H9 (cell line): ENCODE measurements at regions not wholly inside any gene's neighbourhood (a gene's known extent, or its start where the extent isn't known, plus 50 kb on each side); places are given as distances from the start of the nearest gene placed in this dataset.

Source experiments
- DNase-seq: peaks from one replicate; pipeline ENCODE4 v3.0.0-alpha.2; 2017
- H2AFZ ChIP-seq: one replicate; pipeline ENCODE4 v1.6.1; 2013; ENCODE audit warnings: mild to moderate bottlenecking, low read length, control low read depth, moderate library complexity
- H2AK5ac ChIP-seq: 2 replicates; pipeline ENCODE4 v1.6.1; 2013; ENCODE audit warnings: low read length, control low read depth, mixed read lengths; ENCODE audit not compliant: insufficient read length
- H2BK120ac ChIP-seq: one replicate; pipeline ENCODE4 v1.6.1; 2013; ENCODE audit warnings: low read depth, mild to moderate bottlenecking, low read length, control low read depth, inconsistent platforms; ENCODE audit not compliant: poor library complexity, severe bottlenecking
- H2BK12ac ChIP-seq: 2 replicates; pipeline ENCODE4 v1.6.1; 2013; ENCODE audit warnings: low read length, control low read depth, mixed read lengths, low read depth; ENCODE audit not compliant: insufficient read length
- H2BK15ac ChIP-seq: 2 replicates; pipeline ENCODE4 v1.6.1; 2013; ENCODE audit warnings: low read depth, low read length, control low read depth
- H2BK20ac ChIP-seq: one replicate; pipeline ENCODE4 v1.6.1; 2013; ENCODE audit warnings: low read depth, mild to moderate bottlenecking, low read length, control low read depth, inconsistent platforms; ENCODE audit not compliant: poor library complexity, severe bottlenecking
- H2BK5ac ChIP-seq: 2 replicates; pipeline ENCODE4 v1.6.1; 2013; ENCODE audit warnings: low read length, control low read depth, mixed read lengths; ENCODE audit not compliant: insufficient read length
- H3K14ac ChIP-seq: 2 replicates; pipeline ENCODE4 v1.6.1; 2013; ENCODE audit warnings: low read length, control low read depth; ENCODE audit not compliant: insufficient read depth
- H3K18ac ChIP-seq: 2 replicates; pipeline ENCODE4 v1.6.1; 2013; ENCODE audit warnings: low read depth, mild to moderate bottlenecking, mixed read lengths, low read length, control low read depth; ENCODE audit not compliant: insufficient read length
- H3K23ac ChIP-seq: 2 replicates; pipeline ENCODE4 v1.6.1; 2013; ENCODE audit warnings: low read length, control low read depth, mixed read lengths, low read depth; ENCODE audit not compliant: insufficient read length
- H3K23me2 ChIP-seq: 2 replicates; pipeline ENCODE4 v1.6.1; 2013; ENCODE audit warnings: low read depth, mild to moderate bottlenecking, mixed read lengths, low read length, control low read depth; ENCODE audit not compliant: insufficient read length, poor library complexity, severe bottlenecking
- H3K27ac ChIP-seq: 2 replicates; pipeline ENCODE4 v1.5.1; 2013; ENCODE audit warnings: low read length, control low read depth, mixed read lengths, low read depth; ENCODE audit not compliant: insufficient read length
- H3K27me3 ChIP-seq: 2 replicates; pipeline ENCODE4 v1.6.1; 2013; ENCODE audit warnings: low read length, control low read depth, inconsistent platforms; ENCODE audit not compliant: insufficient read depth
- H3K4ac ChIP-seq: 2 replicates; pipeline ENCODE4 v1.6.1; 2013; ENCODE audit warnings: low read depth, mild to moderate bottlenecking, control low read depth, inconsistent platforms, low read length, moderate library complexity
- H3K4me1 ChIP-seq: 2 replicates; pipeline ENCODE4 v1.6.1; 2013; ENCODE audit warnings: low read length, control low read depth, inconsistent platforms; ENCODE audit not compliant: insufficient read depth
- H3K4me2 ChIP-seq: 2 replicates; pipeline ENCODE4 v1.6.1; 2013; ENCODE audit warnings: low read length, control low read depth, mixed read lengths; ENCODE audit not compliant: insufficient read length, insufficient read depth
- H3K56ac ChIP-seq: 2 replicates; pipeline ENCODE4 v1.6.1; 2013; ENCODE audit warnings: low read depth, mild to moderate bottlenecking, mixed read lengths, low read length, control low read depth; ENCODE audit not compliant: insufficient read length
- H3K79me1 ChIP-seq: 2 replicates; pipeline ENCODE4 v1.6.1; 2013; ENCODE audit warnings: low read depth, mild to moderate bottlenecking, moderate library complexity, low read length, control low read depth, inconsistent platforms; ENCODE audit not compliant: insufficient read depth, poor library complexity, severe bottlenecking
- H3K79me2 ChIP-seq: 2 replicates; pipeline ENCODE4 v1.6.1; 2013; ENCODE audit warnings: low read length, control low read depth, inconsistent platforms; ENCODE audit not compliant: insufficient read depth
- H3K9ac ChIP-seq: 2 replicates; pipeline ENCODE4 v1.6.1; 2013; ENCODE audit warnings: low read length, control low read depth, mixed read lengths; ENCODE audit not compliant: insufficient read length; ENCODE audit errors: extremely low read depth
- H3K9me3 ChIP-seq: one replicate; pipeline ENCODE4 v1.6.1; 2013; ENCODE audit warnings: low read depth, low read length, inconsistent platforms; ENCODE audit not compliant: control insufficient read depth
- H3T11ph ChIP-seq: one replicate; pipeline ENCODE4 v1.6.1; 2013; ENCODE audit warnings: mild to moderate bottlenecking, low read length, control low read depth, inconsistent platforms
- H4K20me1 ChIP-seq: one replicate; pipeline ENCODE4 v1.6.1; 2013; ENCODE audit not compliant: control insufficient read depth, insufficient read length, insufficient read depth
- H4K5ac ChIP-seq: 2 replicates; pipeline ENCODE4 v1.6.1; 2013; ENCODE audit warnings: low read depth, mild to moderate bottlenecking, mixed read lengths, low read length, control low read depth; ENCODE audit not compliant: insufficient read length
- H4K8ac ChIP-seq: replicated peaks from 2 replicates; pipeline ENCODE4 v1.6.1; 2013; ENCODE audit warnings: low read length, control low read depth, mixed read lengths, low read depth; ENCODE audit not compliant: insufficient read length
- H4K91ac ChIP-seq: 2 replicates; pipeline ENCODE4 v1.6.1; 2013; ENCODE audit warnings: low read depth, mild to moderate bottlenecking, moderate library complexity, mixed read lengths, low read length, control low read depth; ENCODE audit not compliant: insufficient read length
- H3K27ac Mint-ChIP-seq, 3 experiments: 2 replicates in 2 of 3; 3 replicates in 1 of 3; pipeline ENCODE4 v1.8.0; 2020 to 2021; ENCODE audit warnings: mixed read lengths in 3 of 3, mild to moderate bottlenecking in 1 of 3, moderate library complexity in 1 of 3
- H3K27me3 Mint-ChIP-seq: 2 replicates; pipeline ENCODE4 v1.8.0; 2021; ENCODE audit warnings: low read depth, mild to moderate bottlenecking, moderate library complexity, mixed read lengths
- H3K36me3 Mint-ChIP-seq, 3 experiments: 2 replicates in 2 of 3; 3 replicates in 1 of 3; pipeline ENCODE4 v1.8.0; 2020 to 2021; ENCODE audit warnings: low read depth in 3 of 3, mixed read lengths in 3 of 3; ENCODE audit not compliant: insufficient read depth in 1 of 3
- H3K4me1 Mint-ChIP-seq, 2 experiments: 2 replicates each; pipeline ENCODE4 v1.8.0; 2020; ENCODE audit warnings: mixed read lengths in 2 of 2
- H3K4me3 Mint-ChIP-seq, 2 experiments: 2 replicates in 1 of 2; 3 replicates in 1 of 2; pipeline ENCODE4 v1.8.0; 2020 to 2021; ENCODE audit warnings: mild to moderate bottlenecking in 2 of 2, mixed read lengths in 2 of 2, moderate library complexity in 1 of 2
- H3K9me3 Mint-ChIP-seq, 2 experiments: 2 replicates in 1 of 2; 3 replicates in 1 of 2; pipeline ENCODE4 v1.8.0; 2020; ENCODE audit warnings: mild to moderate bottlenecking in 2 of 2, mixed read lengths in 2 of 2, moderate library complexity in 1 of 2
- CTCF ChIP-seq: fragments of 200-600 bp; sonication (generic); conservative IDR thresholded peaks from 3 replicates; pipeline ENCODE4 v1.8.0; 2021; ENCODE audit warnings: antibody characterized with exemption, mild to moderate bottlenecking
- WGBS: extraction: QIAGEN DNeasy Blood & Tissue Kit; methylation state at CpG from one replicate; pipeline ENCODE4 v1.1.7; 2013; ENCODE audit warnings: missing lambda C conversion rate, low lambda C conversion rate, mixed read lengths; ENCODE audit not compliant: insufficient read length; ENCODE audit errors: extremely low coverage; 5-methylcytosine and 5-hydroxymethylcytosine counted together

GRCh38 chr10:14396411-14397048 lies 65.8 kb upstream of the FRMD4A start:
- peak; percentile 68 for TF ChIP-seq CTCF
- Mint-ChIP-seq H3K27ac (no peak overlapping the region), H3K9me3 (peaks cover 4 to 13% of the 10 kb centered on the region in 2 experiments), H3K4me3 (no peak overlapping the region), H3K36me3 (peaks cover 0 to 14% (median 5%) of the 10 kb centered on the region in 3 experiments; a peak in 3 of 7 replicates), H3K4me1 (peaks cover 23 to 25% of the 10 kb centered on the region in 2 experiments), H3K27me3 (no peaks in the 10 kb centered on the region)
- H3K14ac ChIP-seq, result no peak overlapping the region
- H3K4me1 ChIP-seq, result peaks cover 6% of the 10 kb centered on the region; the same call in 1 of the 2 replicates
- no peak overlapping the region for H2AK5ac ChIP-seq
- H3K23me2 ChIP-seq, result no peaks in the 10 kb centered on the region
- no peak overlapping the region for H3K4me2 ChIP-seq
- H3K79me2 ChIP-seq, result 0 out of 2 replicates have a peak, but pooled peaks cover 1% of the 10 kb centered on the region
- no peak overlapping the region for H2BK5ac ChIP-seq
- no peak overlapping the region for H2BK15ac ChIP-seq
- no peaks in the 10 kb centered on the region for H4K20me1 ChIP-seq
- WGBS, result no CpG with 5 or more reads among the region's 7 CpGs
- no peaks in the 10 kb centered on the region for H3K79me1 ChIP-seq
- no peak for DNase-seq
- no peak overlapping the region for H4K91ac ChIP-seq
- no peak overlapping the region for H4K8ac ChIP-seq
- H3K9me3 ChIP-seq, result no peaks in the 10 kb centered on the region
- no peak overlapping the region for H3T11ph ChIP-seq
- no peak overlapping the region for H3K4ac ChIP-seq
- H4K5ac ChIP-seq, result no peak overlapping the region
- H3K23ac ChIP-seq, result no peak overlapping the region
- H2BK12ac ChIP-seq, result no peak overlapping the region
- H3K9ac ChIP-seq, result no peak overlapping the region
- no peak overlapping the region for H2BK120ac ChIP-seq
- no peak overlapping the region for H3K56ac ChIP-seq
- no peaks in the 10 kb centered on the region for H3K27me3 ChIP-seq
- H2AFZ ChIP-seq, result no peak overlapping the region
- H3K27ac ChIP-seq, result no peak overlapping the region
- no peak overlapping the region for H2BK20ac ChIP-seq
- H3K18ac ChIP-seq, result no peak overlapping the region
